T-cell (primary cell): ENCODE measurements at regions not wholly inside any gene's neighbourhood (a gene's known extent, or its start where the extent isn't known, plus 50 kb on each side); places are given as distances from the start of the nearest gene placed in this dataset.

Source experiments
- ATAC-seq, 4 experiments: fragments of 200-7000 bp in 3 of 4; fragments of 150-1000 bp in 1 of 4; cut with Tn5 transposase; replicated peaks in 1 of 4; 1 replicate in 3 of 4; 2 replicates in 1 of 4; pipeline ENCODE4 v1.10.0; 2021; ENCODE audit warnings: moderate library complexity in 3 of 4, mild to moderate bottlenecking in 2 of 4, moderate number of reproducible peaks in 1 of 4
- CTCF ChIA-PET, 2 donors: fragments of 300-600 bp; sonication (Branson Sonifier 250); formaldehyde crosslinking; loops; one replicate each; lab custom pipeline; 2022; ENCODE audit warnings: antibody characterized with exemption in 2 of 2; lab: Charles Lee
- POLR2A ChIA-PET, 2 donors: fragments of 300-600 bp; sonication (Branson Sonifier 250); formaldehyde crosslinking; loops; one replicate each; lab custom pipeline; 2022; ENCODE audit warnings: antibody characterized with exemption in 2 of 2; lab: Charles Lee
- DNase-seq, 35 experiments: peaks; one replicate each; pipeline versions ENCODE4 v3.0.0 to v3.0.0-alpha.2; 2013 to 2023
- H3K27ac ChIP-seq: one replicate; pipeline ENCODE4 v1.5.1; 2013; ENCODE audit warnings: low read length
- H3K27me3 ChIP-seq, 2 experiments: replicated peaks in 1 of 2; 1 replicate in 1 of 2; 2 replicates in 1 of 2; pipeline versions ENCODE4 v1.6.1 to v1.7.0; 2013; ENCODE audit warnings: low read length in 1 of 2, mixed read lengths in 1 of 2; ENCODE audit not compliant: control insufficient read depth in 2 of 2, insufficient read depth in 2 of 2; ENCODE audit errors: extremely low read depth in 1 of 2
- H3K36me3 ChIP-seq, 2 donors: 1 replicate in 1 of 2; 2 replicates in 1 of 2; pipeline versions ENCODE4 v1.6.1 to v1.7.0; 2013; ENCODE audit warnings: low read length in 1 of 2; ENCODE audit not compliant: control insufficient read depth in 2 of 2, insufficient read depth in 1 of 2; ENCODE audit errors: extremely low read depth in 1 of 2
- H3K4me1 ChIP-seq, 2 experiments: 1 replicate in 1 of 2; 2 replicates in 1 of 2; pipeline versions ENCODE4 v1.6.1 to v1.7.0; 2013; ENCODE audit warnings: low read length in 2 of 2, mixed read lengths in 1 of 2; ENCODE audit not compliant: insufficient read depth in 2 of 2, control insufficient read depth in 1 of 2; ENCODE audit errors: extremely low read depth in 1 of 2
- H3K4me3 ChIP-seq, 2 donors: 1 replicate in 1 of 2; 2 replicates in 1 of 2; pipeline versions ENCODE4 v1.5.1 to v1.7.0; 2013; ENCODE audit warnings: mild to moderate bottlenecking in 2 of 2, low read length in 1 of 2, moderate library complexity in 1 of 2; ENCODE audit not compliant: control insufficient read depth in 1 of 2; ENCODE audit errors: extremely low read depth in 1 of 2
- H3K9me3 ChIP-seq: 2 replicates; pipeline ENCODE4 v1.7.0; 2013
- H3K27ac Mint-ChIP-seq, 2 donors: one replicate each; pipeline ENCODE4 v1.8.0; 2020 to 2021; ENCODE audit warnings: mild to moderate bottlenecking in 2 of 2, mixed read lengths in 2 of 2
- H3K27me3 Mint-ChIP-seq, 2 donors: one replicate each; pipeline ENCODE4 v1.8.0; 2021 to 2022; ENCODE audit warnings: mixed read lengths in 2 of 2
- H3K36me3 Mint-ChIP-seq: one replicate; pipeline ENCODE4 v1.8.0; 2021; ENCODE audit warnings: mixed read lengths
- H3K4me1 Mint-ChIP-seq, 3 donors: one replicate each; pipeline ENCODE4 v1.8.0; 2020 to 2022; ENCODE audit warnings: mixed read lengths in 3 of 3, mild to moderate bottlenecking in 1 of 3
- H3K4me3 Mint-ChIP-seq, 3 donors: one replicate each; pipeline ENCODE4 v1.8.0; 2020 to 2022; ENCODE audit warnings: mild to moderate bottlenecking in 3 of 3, mixed read lengths in 3 of 3, moderate library complexity in 3 of 3
- H3K9me3 Mint-ChIP-seq, 3 donors: one replicate each; pipeline ENCODE4 v1.8.0; 2020 to 2022; ENCODE audit warnings: mixed read lengths in 3 of 3
- WGBS: methylation state at CpG from one replicate; pipeline ENCODE4 v1.1.5; 2013; ENCODE audit warnings: missing lambda C conversion rate; ENCODE audit not compliant: insufficient coverage; 5-methylcytosine and 5-hydroxymethylcytosine counted together

GRCh38 chr20:48175261-48175660, 390.0 kb upstream of the SULF2 start:
- no peaks in the 10 kb centered on the region for H3K36me3 Mint-ChIP-seq
- no peak overlapping the region for H3K4me3 Mint-ChIP-seq
- peaks cover 0 to 17% of the 10 kb centered on the region in 2 donors for H3K27me3 Mint-ChIP-seq
- no peaks in the 10 kb centered on the region for H3K4me1 Mint-ChIP-seq
- H3K27ac Mint-ChIP-seq = no peak overlapping the region
- CTCF ChIA-PET = no interaction called here
- ATAC-seq = no peak
- Histone ChIP-seq H3K9me3 (no peaks in the 10 kb centered on the region), H3K27ac (no peak overlapping the region), H3K4me1 (no peaks in the 10 kb centered on the region), H3K27me3 (peaks cover 0 to 15% of the 10 kb centered on the region in 2 experiments), H3K4me3 (no peak overlapping the region), H3K36me3 (no peaks in the 10 kb centered on the region)
- no peak for DNase-seq
- H3K9me3 Mint-ChIP-seq = peaks cover 0 to 4% (median 0%) of the 10 kb centered on the region in 3 donors
- WGBS = 100% methylated on average over 1 of the region's 6 CpGs
- POLR2A ChIA-PET = no interaction called here

- CTCF ChIA-PET = no interaction called here
Measured at GRCh38 chr20:48172357-48172702, 387.0 kb upstream of the SULF2 start.

GRCh38 chr20:48171626-48172356, 386.5 kb upstream of the SULF2 start:
- H3K27me3 ChIP-seq = peaks cover 0 to 19% of the 10 kb centered on the region in 2 experiments
- no peak for DNase-seq
- Mint-ChIP-seq H3K27ac (no peak overlapping the region), H3K27me3 (peaks cover 7 to 12% of the 10 kb centered on the region in 2 donors), H3K36me3 (no peaks in the 10 kb centered on the region), H3K4me1 (no peaks in the 10 kb centered on the region), H3K4me3 (no peak overlapping the region), H3K9me3 (peaks cover 0 to 4% (median 0%) of the 10 kb centered on the region in 3 donors)
- H3K36me3 ChIP-seq = no peaks in the 10 kb centered on the region
- H3K9me3 ChIP-seq = no peaks in the 10 kb centered on the region
- 79% methylated on average over 8 of the region's 10 CpGs for WGBS
- H3K27ac ChIP-seq = no peak overlapping the region
- CTCF ChIA-PET = no interaction called here
- no peaks in the 10 kb centered on the region for H3K4me1 ChIP-seq
- ATAC-seq = no peak
- POLR2A ChIA-PET = no interaction called here
- no peak overlapping the region for H3K4me3 ChIP-seq

More at GRCh38 chr20:48172357-48172702, 387.0 kb upstream of the SULF2 start:
- Mint-ChIP-seq H3K4me1 (no peaks in the 10 kb centered on the region), H3K27ac (no peak overlapping the region), H3K27me3 (peaks cover 7 to 17% of the 10 kb centered on the region in 2 donors), H3K9me3 (peaks cover 0 to 4% (median 0%) of the 10 kb centered on the region in 3 donors), H3K4me3 (no peak overlapping the region), H3K36me3 (no peaks in the 10 kb centered on the region)
- 50% methylated on average over 1 of the region's 1 CpG for WGBS
- Histone ChIP-seq H3K9me3 (no peaks in the 10 kb centered on the region), H3K36me3 (no peaks in the 10 kb centered on the region), H3K27ac (no peak overlapping the region), H3K4me3 (no peak overlapping the region), H3K27me3 (peaks cover 0 to 20% of the 10 kb centered on the region in 2 experiments), H3K4me1 (no peaks in the 10 kb centered on the region)
- ATAC-seq (no peak), DNase-seq (no peak)
- POLR2A ChIA-PET = no interaction called here

GRCh38 chr20:48171071-48171470, 385.8 kb upstream of the SULF2 start:
- Histone ChIP-seq H3K4me3 (no peak overlapping the region), H3K9me3 (no peaks in the 10 kb centered on the region), H3K4me1 (no peaks in the 10 kb centered on the region), H3K36me3 (no peaks in the 10 kb centered on the region), H3K27me3 (peaks cover 0 to 17% of the 10 kb centered on the region in 2 experiments), H3K27ac (no peak overlapping the region)
- ATAC-seq (no peak), DNase-seq (no peak)
- Mint-ChIP-seq H3K4me3 (no peak overlapping the region), H3K27me3 (peaks cover 11 to 12% of the 10 kb centered on the region in 2 donors), H3K36me3 (no peaks in the 10 kb centered on the region), H3K4me1 (no peaks in the 10 kb centered on the region), H3K9me3 (peaks cover 0 to 4% (median 0%) of the 10 kb centered on the region in 3 donors), H3K27ac (no peak overlapping the region)
- 60% methylated on average over 2 of the region's 6 CpGs for WGBS
- ChIA-PET POLR2A (no interaction called here), CTCF (no interaction called here)

- H3K27me3 ChIP-seq = peaks cover 0 to 18% of the 10 kb centered on the region in 2 experiments
- no peak overlapping the region for H3K27ac Mint-ChIP-seq
- no peak for ATAC-seq
- H3K9me3 ChIP-seq = no peaks in the 10 kb centered on the region
- ChIA-PET CTCF (no interaction called here), POLR2A (no interaction called here)
- no peak overlapping the region for H3K4me3 Mint-ChIP-seq
- H3K36me3 Mint-ChIP-seq = no peaks in the 10 kb centered on the region
- H3K4me1 ChIP-seq = no peaks in the 10 kb centered on the region
- 50% methylated on average over 1 of the region's 2 CpGs for WGBS
- peaks cover 12% of the 10 kb centered on the region in 2 donors for H3K27me3 Mint-ChIP-seq
- H3K4me3 ChIP-seq = no peak overlapping the region
- no peaks in the 10 kb centered on the region for H3K36me3 ChIP-seq
- H3K9me3 Mint-ChIP-seq = peaks cover 0 to 4% (median 0%) of the 10 kb centered on the region in 3 donors
- no peaks in the 10 kb centered on the region for H3K4me1 Mint-ChIP-seq
- DNase-seq = no peak
- no peak overlapping the region for H3K27ac ChIP-seq
Measured at GRCh38 chr20:48170625-48171024, 385.3 kb upstream of the SULF2 start.

- DNase-seq (no peak), ATAC-seq (no peak)
- Histone ChIP-seq H3K27me3 (peaks cover 0 to 16% of the 10 kb centered on the region in 2 experiments), H3K4me3 (no peak overlapping the region), H3K27ac (no peak overlapping the region), H3K9me3 (no peaks in the 10 kb centered on the region), H3K4me1 (no peaks in the 10 kb centered on the region), H3K36me3 (no peaks in the 10 kb centered on the region)
- H3K27ac Mint-ChIP-seq = no peak overlapping the region
- WGBS = 79% methylated on average over 10 of the region's 15 CpGs
- CTCF ChIA-PET = no interaction called here
- peaks cover 0 to 4% (median 0%) of the 10 kb centered on the region in 3 donors for H3K9me3 Mint-ChIP-seq
- no peaks in the 10 kb centered on the region for H3K36me3 Mint-ChIP-seq
- peaks cover 21% of the 10 kb centered on the region in 2 donors for H3K27me3 Mint-ChIP-seq
- H3K4me1 Mint-ChIP-seq = no peaks in the 10 kb centered on the region
- H3K4me3 Mint-ChIP-seq = no peak overlapping the region
- POLR2A ChIA-PET = no interaction called here
Measured at GRCh38 chr20:48169650-48170225, 384.5 kb upstream of the SULF2 start.
